ENCODE measurements at regions not wholly inside any gene's neighbourhood (a gene's known extent, or its start where the extent isn't known, plus 50 kb on each side); places are given as distances from the start of the nearest gene placed in this dataset.
"Not testable (repeated sequence)": the region's sequence is repeated elsewhere in the genome, so short reads cannot be mapped to it uniquely, and the experiment has no call there.

DNA sequence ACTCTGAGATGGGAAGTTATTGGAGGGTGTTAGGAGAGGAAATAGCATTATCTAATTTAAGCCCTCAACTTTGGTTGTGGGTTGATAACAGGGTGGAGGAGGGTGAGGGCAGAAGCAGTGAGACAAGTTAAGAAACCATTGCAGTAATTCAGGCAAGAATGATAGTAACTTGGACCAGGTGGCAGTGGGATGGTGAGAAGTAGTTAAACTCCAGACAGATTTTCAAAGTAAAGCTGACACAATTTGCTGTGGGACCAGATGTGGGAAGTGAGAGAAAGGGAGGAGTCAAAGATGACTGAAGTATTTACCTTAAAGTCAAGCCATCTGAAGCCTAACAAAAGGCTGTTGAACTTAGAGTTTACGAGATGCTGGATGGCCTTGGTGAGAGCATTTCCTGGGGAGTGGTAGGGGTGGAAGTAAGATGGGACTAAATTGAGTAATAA is 163.2 kb upstream of the KLF7 start:
- DNase-seq (ENCODE audit: low spot score) = no peak

DNA sequence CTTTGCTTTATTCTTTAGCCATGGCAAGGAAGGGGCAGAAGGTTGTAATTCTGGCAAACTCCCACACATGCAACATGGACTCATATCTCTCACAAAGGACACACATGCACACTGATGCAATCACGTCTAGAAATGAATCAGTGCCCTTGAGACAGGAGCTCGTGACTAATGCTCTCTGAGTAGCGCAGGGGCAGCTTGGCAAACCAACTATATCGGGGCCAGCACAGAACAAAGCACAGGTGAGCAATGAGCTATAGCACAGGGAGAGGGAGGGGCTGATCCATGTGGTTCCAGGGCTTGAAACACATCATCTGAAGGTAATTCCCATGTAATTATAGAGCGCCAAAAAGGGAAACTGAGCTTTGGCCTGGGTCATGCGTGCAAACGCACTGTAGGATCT is 165.2 kb upstream of the KLF7 start:
- peak; percentile 26 for DNase-seq (ENCODE audit: low spot score)

DNA sequence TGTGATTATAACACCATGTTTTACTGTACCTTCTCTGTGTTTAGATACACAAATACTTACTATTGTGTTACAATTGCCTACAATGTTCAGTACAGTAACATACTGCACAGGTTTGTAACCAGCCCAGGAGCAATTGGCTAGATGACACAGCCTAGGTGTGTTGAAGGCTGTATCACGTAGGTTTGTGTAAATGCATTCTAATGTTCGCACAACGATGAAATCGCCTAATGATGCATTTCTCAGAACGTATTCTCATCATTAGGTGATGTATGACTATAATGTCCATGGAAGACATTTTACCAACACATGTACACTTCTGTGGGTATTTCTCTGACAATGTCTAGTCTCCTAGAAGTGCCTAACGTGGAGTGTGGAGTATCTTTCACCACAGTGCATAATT is 165.9 kb upstream of the KLF7 start:
- DNase-seq (ENCODE audit: low spot score) = no peak

DNA sequence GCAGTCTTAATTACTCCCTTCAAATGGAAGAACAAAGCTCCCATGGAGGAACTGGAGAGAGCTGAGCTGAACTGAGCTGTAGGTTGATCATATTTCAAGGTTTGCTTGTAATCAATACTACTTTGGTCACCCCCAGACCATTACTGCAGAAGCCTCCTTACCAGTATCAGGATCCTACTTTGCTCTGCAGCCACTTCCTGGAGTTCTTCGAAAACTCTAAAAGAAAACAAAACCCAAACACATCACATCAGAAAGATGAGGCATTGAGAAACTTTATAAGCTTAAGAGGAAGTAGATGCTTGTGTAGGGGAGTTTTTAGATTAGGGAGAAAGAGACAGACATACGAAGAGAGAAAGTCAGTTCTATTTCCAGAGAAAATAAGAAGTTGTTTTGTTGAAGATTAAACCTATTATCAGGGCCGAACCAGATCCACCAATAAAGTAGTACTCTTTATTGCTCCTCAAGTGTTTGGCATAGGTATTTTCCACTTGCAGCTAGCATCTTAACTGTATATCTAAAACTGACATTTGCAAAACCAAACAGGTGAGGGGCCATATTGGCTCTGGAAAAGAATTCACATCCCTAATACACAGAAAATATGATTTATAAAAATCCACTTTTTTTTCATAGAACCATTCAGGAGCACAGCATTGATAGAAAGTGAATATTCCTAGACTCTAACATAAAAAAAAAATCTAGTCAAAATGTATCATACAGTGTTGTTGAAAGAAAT is 166.9 kb upstream of the KLF7 start:
- DNase-seq (ENCODE audit: low spot score) = no peak

DNA sequence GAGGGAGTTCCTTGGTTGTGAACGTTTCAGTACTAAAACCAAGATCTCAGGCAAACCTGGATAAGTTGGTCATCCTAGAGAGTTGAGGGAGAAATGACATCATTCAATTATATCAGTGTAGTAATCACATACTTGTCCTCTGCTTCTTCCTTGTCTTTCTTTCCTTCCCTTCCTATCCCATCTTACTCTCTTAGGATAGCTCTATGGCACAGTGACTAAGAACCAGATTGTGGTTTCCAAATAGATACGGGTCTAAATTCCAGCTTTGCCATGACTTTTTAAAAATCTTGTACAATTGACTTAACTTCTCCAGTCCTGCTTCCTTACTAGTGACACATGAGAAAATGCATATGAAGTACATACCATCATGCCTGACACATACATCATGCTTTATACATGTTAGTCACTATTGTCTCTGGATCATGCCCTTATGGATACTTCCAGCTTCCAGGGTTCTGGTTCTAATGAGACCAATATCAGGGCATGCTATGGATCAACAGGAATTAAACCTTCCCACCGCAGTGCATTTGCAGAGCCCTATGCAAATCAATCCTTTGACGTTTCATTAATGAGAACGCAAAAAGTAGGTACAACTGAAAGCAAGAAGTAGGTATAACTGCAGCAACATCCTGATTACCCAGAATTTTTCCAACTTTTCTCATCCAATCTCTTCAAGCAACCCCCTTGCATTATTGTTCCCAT is 168.0 kb upstream of the KLF7 start:
- DNase-seq (ENCODE audit: low spot score) = no peak

DNA sequence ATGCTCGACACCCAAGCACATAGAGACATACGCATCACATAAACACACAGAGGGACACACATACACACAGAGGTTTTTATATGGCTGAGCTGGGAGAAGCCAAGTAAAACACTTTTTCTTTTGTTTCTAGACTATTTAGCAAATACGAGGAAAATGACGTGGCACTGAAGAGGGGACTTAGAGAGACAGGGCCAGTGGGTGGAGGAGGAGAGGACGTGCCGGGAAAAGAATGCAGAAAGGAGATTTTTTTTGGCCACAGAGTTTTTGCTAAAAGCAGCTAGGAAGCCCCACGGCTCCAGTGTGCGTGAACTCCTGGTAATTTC is 168.5 kb upstream of the KLF7 start:
- peak; percentile 35 for DNase-seq (ENCODE audit: low spot score)

DNA sequence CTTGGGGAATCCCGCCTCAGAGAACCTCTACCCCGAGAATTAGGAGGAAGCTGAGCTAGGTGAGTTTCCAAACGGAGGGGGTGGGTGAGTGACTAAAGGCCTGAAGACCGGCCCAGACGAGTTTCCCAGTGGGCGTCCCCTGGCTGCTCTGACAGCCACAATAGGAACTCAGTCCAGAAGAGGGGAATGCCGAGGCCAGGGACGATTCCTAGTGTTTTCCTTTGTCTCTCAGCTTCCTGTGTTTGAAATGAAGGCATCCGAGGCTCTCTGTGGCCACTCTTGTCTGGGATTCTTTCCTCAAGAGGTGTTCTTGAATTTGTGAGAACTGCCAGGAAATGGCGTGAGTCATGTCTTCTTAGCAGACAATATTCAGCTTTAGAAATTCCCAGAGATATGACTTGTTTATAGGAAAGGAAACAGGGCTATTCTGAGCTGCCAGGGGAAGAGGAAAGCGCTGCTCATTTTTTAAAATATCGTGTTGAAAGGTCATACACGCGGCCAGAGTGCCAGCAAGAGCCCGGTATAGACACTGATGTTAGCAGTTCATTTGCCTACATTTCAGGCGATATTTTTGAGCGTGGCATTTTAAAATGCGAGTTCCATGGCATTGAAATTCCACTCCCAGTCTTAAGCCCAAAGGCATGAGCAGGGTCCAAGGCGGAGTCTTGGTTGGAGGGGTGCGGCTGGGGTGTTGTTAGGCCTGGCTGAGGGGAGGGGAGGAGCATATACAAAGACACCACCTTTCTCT is 169.1 kb upstream of the KLF7 start:
- peak; percentile 55 for DNase-seq (ENCODE audit: low spot score)

DNA sequence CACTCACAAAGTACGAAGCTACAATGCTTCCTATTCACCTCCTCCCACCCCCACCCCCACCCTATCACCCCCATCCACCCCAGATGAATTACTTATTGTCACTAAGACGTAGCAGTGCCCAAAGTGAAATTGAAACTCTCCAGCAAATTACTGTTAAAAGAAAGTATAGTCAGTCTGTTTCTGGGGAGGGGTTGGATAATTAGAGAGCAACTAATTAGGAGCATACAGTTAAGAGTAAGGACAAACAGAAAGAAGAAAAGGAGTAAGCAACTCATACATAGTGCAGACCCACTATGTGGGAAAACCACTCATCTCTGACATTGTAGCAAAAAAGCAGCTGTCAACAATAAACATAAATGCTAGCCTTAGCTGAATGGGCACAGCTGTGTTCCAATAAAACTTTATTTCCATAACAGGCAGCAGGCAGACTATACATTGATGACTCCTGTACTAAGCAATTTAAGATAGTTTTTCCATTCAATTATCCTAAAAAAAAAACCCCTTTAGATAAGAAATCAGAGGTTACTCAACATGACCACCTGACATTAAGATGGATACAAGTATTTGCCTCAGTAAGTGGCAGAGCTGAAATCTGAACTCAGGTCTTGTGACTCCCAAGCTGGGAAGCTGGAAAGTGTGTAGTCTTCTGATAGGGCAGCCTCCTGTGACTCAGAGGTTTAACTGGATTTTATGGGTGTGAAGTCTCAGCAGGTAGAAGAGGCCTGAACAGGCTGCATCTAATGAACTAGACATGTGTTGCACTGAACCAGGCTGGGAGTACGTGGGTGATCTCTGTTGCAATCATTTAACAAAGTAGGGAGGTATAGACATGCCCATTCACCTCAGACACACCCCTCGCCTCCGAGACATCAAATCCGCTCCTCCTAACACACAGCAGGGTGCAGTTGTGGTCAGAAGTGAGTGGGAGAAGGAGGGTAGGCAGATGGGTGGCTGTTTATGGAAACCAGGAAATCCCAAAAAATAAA is 171.8 kb upstream of the KLF7 start:
- DNase-seq (ENCODE audit: low spot score) = peak; percentile 16

DNA sequence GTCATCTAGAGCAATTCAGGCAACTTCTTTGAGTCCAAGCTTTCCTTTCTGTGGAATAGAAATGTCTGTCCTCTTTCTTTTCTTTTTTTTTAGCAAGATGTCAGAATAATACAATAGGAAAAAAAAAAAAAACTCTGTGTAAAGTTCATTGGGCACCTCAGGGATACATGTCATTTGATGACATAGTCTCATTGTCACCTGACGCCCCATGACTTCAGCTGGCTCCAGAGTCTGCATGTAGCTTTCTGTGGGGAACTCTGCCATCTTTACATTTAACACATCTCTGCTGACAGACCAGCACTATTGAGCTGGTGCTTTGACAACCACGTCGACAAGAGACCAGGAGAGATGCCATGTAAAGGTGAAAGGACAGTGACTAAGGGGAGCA is 172.5 kb upstream of the KLF7 start:
- no peak for DNase-seq (ENCODE audit: low spot score)

DNA sequence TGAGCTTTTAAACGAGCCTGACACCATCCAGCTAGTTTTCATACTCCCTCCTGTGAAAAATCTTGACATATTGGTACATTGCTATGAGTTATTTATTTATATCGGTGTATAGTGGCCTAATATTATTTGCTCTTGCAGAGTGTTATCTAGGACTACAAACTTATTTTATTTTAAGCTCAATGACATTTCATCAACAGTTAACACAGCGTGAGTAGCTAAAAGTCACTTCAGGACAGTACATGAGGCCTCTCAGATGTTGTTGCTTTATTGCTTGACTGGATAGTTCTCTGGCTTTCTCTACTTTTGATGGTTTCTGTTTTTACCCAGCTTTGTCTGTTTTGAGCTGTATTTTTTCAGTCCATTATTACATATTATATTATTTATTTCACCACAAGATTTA is 172.9 kb upstream of the KLF7 start:
- DNase-seq (ENCODE audit: low spot score) = no peak

DNA sequence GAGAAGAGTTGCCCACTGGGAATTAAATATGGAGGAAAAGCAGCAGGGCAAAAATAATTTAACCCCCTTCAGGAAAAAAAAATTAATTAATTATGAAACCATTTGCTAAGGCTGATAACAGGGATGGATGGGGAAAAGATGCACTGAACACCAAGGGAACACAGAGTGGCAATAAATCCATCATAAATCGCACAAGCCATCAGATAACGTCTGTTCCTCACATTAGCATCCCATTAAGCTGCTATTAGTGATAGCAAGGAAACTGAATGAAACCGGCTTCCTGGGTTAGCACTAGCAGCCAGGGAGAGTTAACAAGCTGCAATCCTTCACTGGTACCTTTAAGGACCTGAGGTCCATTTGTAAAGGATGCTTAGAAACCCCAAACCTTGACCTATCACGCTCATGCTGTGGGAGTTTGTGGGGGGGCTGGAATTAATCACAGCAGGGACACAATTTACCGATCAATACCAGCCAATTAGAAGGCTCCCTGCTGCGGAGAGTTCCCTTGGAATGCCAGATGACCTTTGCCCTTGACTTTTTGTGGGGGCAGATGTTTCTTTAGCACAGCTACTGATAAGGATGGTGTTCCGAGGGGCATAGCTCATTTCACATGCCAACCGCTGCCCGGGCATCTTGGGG is 175.5 kb upstream of the KLF7 start:
- no peak for DNase-seq (ENCODE audit: low spot score)

DNA sequence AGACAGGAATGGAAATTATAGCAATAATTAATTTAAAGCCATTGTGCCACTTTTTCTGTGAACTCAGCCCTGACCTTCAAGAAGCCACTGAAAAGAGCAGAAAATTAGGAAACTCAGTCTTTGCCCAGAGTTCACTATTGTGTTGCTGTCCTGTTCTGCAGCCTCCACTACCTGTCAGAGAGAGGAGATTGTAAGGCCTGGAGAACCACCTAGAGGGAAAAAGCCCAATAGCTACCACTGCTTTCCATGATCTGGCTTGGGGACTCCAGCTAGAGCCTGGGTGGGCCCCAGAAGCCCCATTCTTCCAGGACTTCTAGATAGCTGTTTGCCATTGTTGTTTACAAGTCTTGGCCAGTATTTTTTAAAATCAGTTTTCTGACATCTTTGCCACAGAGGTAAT is 176.1 kb upstream of the KLF7 start:
- no peak for DNase-seq (ENCODE audit: low spot score)

DNA sequence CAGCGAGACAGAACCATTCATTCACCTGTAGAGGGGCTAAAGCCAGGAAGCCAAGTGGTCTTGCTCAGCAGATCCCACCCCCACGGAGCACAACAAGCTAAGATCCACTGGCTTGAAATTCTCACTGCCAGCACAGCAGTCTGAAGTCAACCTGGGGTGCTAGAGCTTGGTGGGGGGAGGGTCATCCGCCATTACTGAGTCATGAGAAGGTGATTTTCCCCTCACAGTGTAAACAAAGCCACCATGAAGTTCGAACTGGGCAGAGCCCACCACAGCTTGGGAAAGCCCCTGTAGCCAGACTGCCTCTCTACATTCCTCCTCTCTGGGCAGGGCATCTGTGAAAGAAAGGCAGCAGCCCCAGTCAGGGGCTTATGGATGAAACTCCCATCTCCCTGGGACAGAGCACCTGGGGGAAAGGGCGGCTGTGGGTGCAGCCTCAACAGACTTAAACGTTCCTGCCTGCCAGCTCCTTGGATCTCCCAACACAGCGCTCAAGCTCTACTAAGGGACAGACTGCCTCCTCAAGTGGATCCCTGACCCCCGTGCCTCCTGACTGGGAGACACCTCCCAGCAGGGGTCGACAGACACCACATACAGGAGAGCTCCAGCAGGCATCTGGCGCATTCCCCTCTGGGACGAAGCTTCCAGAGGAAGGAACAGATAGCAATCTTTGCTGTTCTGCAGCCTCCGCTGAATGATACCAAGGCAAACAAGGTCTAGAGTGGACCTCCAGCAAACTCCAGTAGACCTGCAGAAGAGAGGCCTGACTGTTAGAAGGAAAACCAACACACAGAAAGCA is 179.0 kb upstream of the KLF7 start:
- DNase-seq (ENCODE audit: low spot score) = not testable (repeated sequence)

DNA sequence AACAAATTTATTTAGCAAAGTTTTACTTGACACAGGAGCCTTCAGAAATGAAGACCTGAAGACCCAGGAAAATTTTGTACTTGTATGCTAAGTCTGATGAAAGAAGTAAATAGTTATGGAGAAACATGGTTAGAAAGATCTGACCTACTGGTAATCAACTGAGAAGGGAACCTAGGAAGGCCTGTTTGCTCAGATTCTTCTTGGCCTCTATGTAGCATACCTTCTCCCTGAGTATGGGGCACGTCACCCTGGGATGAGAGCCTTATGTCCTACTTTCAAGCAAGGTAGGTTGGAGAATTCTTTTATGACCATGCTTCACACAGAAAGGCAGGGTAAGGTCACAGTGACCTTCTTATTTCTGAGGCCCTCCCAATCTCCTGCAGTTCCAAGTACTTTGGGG is 178.6 kb upstream of the CREB1 start:
- no peak for DNase-seq (ENCODE audit: low spot score)

DNA sequence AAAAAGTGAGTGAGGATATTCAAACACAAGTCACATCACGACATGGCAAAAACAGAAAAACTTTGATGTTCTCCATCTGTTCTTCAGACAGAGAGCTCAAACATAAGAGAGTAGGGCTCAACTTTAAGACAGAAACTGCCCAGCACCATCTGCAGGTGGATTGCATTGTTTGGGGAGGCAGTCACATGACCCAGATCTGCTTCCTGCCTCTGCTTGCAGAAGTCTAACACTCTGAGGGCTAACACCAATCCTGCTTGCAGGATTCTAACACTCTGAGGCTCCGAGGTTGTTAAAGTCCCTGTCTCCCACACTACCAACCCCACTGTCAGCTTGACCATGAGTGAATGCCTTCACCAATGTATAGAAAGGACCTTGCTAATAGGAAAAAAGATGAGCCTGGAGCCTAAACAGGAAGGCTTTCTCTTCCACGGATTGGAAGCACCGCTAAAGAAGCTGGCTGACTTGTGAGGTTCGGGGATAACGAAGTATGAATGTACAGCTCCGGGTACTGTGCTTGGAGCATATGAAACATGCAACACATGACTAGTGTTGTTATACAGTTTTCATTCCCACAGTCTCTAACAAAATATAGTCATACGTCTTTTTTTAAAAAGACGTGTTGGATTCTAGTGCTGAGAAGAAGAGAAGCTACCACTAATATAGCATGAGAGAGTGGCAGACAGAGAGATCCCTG is 176.6 kb upstream of the CREB1 start:
- peak; percentile 18 for DNase-seq (ENCODE audit: low spot score)

DNA sequence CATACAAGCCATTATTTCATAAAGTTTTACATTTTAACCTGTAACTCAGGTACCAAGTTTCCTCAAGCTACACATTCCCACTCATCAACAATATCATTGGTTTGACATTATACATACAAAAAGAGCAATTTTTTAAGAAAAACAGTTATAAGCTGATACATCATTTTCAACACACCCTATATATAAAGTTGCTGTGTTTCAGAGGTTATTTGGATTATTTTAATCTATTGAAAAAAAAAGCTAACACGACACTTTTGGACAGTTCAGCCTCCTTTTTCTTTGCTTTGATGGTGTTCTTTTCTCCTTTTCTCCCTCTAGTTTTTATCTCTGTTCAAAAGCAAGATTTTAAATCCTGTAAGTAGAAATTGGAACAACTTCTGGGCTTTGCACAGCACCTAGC is 175.9 kb upstream of the CREB1 start:
- DNase-seq (ENCODE audit: low spot score) = no peak

DNA sequence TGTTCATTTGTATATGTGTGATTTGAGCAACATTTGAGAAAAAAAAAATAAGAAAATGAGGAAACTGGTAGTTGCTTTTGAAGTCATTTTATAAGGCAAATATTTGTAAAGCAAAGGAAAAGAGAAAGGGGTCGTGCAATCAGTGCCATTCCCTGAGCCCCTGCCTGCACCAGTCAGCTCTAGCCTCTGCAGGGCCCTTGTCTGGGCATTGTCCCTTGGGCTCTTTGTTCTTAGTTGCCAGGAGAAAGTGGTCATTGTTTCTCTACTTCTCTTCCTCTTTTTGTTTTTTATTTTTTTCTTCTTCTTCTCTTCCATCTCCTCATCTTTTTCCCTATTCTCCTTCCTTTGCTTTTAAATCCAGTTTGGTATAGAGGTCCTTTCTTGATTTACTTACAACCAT is 175.3 kb upstream of the CREB1 start:
- no peak for DNase-seq (ENCODE audit: low spot score)

DNA sequence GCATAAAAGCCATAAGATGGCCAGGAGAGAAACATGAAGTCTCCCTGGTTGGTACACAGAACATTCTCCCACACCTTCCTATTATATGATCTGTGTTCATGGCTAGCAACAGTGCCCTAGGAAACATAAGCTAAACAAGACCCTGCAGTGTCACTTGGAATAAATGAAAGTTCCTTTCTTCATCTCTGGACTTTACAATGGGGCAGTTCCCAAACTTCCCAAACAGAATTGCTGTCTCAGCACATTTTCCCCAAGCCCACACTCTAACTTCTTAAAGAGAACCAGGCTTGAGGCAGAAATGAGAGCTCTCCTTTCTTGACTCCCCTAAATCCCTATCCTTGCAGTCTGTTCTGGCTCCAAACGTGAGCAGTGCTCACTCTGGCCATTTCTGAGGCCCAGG is 173.2 kb upstream of the CREB1 start:
- DNase-seq (ENCODE audit: low spot score) = no peak

DNA sequence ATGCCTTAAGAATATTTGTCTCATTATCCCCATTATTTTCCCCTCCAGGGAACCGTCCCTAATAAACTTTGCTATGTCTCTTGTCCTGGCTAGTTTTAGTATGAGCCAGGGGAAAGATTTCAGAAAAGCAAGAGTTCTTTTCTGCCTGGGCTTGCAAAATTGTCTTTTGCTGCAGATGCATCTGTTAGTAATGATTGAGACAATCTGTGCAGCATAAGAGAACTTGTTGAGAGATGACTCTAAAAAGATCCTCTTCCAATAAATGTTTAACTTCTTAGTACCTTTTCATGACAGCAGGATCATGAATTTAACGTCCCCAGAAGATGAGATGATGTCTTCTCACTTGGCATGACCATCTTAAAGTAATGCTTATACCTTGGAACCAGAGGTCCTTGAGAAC is 172.5 kb upstream of the CREB1 start:
- DNase-seq (ENCODE audit: low spot score) = no peak

DNA sequence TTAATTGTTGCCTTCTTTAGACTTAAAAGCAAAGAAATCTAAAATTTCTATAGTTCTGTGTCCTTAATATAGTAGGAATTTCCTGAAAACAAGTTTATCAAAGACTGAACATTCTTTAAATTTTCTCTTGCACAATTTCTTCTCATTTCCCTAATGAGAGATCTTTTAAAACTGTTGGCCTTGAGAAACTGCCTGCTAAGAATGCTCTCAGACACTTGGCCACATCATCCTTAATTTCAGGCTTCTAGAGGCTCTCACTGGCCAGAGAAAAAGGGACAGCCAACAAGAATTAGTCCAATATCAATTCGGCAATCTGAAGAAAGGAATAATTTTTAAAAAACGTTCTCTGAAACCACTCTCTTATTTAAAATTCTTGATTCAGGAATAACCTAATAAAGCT is 167.0 kb upstream of the CREB1 start:
- no peak for DNase-seq (ENCODE audit: low spot score)
